ENCODE measurements at regions not wholly inside any gene's neighbourhood (a gene's known extent, or its start where the extent isn't known, plus 50 kb on each side); places are given as distances from the start of the nearest gene placed in this dataset.
"Not testable (repeated sequence)": the region's sequence is repeated elsewhere in the genome, so short reads cannot be mapped to it uniquely, and the experiment has no call there.

DNA sequence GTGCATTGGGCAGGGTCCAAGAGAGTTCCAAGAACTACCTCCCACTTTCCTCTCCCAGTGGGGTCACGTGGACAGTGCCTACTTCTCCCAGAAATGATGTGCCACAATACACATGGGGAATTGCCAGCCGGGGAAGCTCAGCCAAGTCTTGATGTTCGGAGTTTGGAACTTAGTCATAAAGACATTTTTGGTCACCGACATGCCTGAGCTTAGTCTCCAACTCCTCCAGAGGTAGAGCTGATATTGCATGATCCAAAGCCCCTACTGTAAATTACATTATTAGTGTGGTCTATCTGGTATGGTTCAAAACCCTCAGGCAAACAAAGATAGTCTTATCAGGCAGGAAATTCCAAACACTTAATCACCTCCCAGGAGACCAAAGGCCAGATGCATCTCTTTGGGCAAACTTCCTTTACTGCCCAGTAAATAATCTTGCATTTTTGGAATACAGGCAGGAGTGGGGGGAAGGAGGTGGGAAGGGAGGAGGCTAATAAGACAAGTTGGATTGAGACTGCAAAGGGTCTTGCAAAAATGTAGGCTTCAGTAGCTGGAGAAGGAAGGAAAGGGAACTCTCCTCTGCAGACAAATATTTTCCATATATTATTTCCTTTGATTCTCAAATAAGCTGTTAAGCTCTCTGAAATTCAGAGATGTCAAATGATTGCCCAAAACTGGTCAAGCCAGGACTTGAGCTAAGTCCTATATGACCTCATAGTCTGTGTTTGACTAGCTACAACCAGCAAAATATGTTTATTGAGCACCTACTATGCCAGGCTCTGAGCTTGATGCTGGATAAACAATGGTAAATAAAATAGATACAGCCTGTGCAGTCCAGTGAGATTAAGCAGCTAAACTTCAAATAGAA lies 99.4 kb downstream of the DRD1 start:
- DNase-seq: no peak

DNA sequence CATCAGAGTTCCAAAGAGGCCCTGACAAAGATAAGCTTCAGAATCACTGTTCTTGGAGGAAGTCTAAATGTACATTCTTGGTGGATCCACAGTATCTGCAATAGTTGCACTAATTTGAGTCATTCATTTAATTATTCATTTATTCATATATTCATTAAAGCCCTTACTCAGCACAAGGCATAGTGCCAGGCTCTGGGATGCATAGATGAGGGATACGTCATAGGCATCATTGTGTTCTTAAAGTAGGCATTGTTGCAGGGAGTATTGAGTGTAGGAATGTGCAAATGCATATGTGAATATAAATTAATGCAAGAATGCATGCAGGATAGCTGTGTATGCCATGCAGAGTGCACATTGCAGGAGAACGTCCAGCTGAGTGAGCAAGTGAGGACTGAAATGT lies 100.7 kb downstream of the DRD1 start:
- no peak for DNase-seq

- DNase-seq: no peak
These were observed 103.8 kb downstream of the DRD1 start for GRCh38 chr5:175340180-175340579.

GRCh38 chr5:175337680-175338079 lies 106.3 kb downstream of the DRD1 start:
- DNase-seq: no peak

- no peak for DNase-seq
These were observed 107.2 kb downstream of the DRD1 start for GRCh38 chr5:175336781-175337180.

DNA sequence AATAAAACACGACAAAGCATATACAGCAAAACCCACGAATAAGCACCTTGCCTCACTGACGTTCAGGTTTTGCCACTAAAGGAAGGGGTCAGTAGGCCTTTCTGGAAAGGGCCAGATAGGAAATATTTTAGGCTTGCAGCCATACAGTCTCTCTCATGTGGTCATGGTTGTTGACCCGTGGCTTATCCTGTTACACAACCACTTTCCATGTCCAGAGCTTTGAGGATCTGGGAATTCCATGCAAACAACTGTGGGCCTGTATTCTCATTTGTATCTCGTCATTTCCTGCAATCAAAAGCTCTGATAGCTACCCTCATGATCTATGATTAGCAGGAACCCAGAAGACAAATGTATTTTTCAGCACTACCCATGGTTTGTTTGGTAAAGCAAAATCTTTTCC lies 108.3 kb downstream of the DRD1 start:
- no peak for DNase-seq

- DNase-seq: not testable (repeated sequence)
These were observed 112.6 kb downstream of the DRD1 start for GRCh38 chr5:175331173-175332036.

DNA sequence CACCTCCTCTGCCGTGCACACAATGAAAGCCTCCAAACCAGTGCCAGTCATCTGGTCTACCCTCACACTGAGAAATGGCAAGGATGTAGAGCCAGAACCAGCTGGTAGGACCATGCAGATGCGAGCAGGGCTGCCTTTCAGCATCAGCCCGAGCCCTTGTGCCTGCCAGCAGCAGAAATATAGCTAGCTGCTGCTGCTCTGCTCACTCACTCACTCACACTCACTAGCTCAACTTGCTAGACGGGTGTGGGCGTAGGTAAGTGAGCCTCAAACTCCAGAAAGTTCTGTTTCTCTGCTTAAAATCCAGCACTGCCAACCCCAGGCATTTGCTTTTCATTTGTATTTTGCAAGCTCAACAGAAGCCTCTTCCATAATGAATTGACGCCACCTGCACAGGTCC lies 114.0 kb downstream of the DRD1 start:
- DNase-seq: no peak

DNA sequence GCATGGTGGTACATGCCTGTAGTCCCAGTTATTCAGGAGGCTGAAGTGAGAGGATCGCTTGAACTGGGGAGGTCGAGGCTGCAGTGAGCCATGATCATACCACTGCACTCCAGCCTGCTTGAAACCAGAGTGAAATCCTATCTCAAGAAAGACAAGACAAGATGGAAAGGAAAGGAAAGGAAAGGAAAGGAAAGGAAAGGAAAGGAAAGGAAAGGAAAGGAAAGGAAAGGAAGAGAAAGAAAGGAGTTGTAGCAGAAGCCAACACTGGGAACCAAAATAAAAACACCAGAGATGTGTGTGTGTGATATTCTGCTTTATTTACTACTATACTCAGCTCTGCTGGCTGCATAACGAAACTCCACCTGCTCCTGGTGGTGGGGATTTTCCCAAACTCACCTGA lies 115.3 kb downstream of the DRD1 start:
- no peak for DNase-seq

DNA sequence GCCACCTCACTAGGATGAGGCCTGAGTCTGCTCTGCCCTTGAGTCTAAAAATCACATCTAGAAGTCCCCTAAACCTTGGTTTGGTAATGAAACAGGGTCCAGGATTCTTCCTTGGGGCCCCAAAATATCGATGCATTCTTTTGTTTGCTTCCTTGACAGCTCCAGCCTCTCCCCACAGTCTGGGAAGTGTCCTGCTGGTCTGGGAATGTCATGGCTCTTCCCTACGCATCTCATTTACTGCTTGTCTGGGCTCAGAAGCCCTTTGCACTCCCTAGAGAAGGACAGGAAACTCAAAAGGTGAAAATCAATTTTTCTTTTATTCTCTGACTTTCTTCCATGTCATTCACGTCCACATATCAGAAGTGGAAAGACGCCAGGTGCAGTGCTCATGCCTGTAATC lies 115.8 kb downstream of the DRD1 start:
- DNase-seq: no peak

GRCh38 chr5:175325681-175326080 lies 118.3 kb downstream of the DRD1 start:
- DNase-seq: no peak

- no peak for DNase-seq
These were observed 122.0 kb downstream of the DRD1 start for GRCh38 chr5:175321927-175322532.

GRCh38 chr5:175319199-175319598 lies 124.8 kb downstream of the DRD1 start:
- no peak for DNase-seq

GRCh38 chr5:175317872-175318271 lies 126.1 kb downstream of the DRD1 start:
- DNase-seq: no peak

DNA sequence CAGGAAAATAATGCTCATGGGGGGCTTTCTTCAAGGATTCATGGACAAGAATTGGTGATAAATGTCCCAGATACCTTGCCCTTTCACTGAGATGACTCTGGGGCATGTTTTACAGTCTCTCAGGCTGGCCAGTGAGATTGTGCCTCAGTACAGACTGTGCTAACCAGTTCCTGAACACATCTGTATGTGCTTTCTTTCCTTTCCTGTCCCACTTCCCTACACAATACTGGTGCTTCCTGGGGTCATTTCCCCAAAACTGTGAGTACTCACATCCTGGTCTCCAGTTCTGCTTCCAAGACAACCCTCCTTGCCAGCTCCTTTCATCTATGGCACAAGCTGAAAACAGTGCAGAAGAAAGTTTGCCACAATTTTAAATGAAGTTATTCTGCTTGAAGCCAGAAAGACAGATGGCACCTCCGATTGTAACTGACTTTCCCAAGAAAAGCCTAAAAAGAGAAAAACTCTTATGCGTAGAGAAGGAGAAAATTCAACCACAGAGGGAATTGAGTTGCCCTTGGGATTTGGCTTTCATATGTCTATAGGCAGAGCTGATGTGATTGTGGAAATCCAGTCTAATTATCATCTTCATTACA lies 134.7 kb downstream of the DRD1 start:
- no peak for DNase-seq

DNA sequence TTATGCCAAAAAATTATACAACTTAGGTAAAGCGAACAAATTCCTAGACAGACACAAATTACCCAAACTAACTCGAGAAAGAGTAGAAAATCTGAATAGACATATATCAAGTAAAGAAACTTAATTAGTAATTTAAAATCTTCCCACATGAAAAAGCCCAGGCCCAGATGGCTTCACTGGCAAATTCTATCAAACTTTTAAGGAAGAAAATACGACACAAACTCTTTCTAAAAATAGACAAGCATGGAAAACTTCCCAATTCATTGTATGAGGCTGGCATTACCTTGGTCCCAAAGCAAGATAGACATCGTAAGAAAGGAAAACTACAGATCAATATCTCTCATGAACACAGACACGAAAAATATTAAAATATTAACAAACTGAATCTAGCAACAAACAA lies 135.3 kb downstream of the DRD1 start:
- DNase-seq: no peak

DNA sequence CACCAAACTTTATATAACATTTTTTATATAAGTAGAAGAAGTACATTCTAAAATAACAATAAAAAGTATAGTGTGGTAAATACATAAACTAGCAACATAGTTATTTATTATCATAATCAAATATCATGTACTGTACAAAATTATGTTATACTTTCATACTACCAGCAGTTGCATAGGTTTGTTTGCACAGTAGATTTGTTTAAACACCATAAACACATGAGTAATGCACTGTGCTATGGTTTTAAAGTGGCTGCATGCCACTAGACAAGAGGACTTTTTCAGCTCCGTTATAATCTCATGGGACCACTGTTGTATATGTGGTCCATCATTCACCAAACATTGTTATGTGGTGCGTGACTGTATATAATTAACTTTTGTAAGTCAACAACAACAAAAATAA lies 137.6 kb downstream of the DRD1 start:
- no peak for DNase-seq

- DNase-seq: no peak
These were observed 138.7 kb downstream of the DRD1 start for GRCh38 chr5:175305251-175305650.

- DNase-seq: no peak
These were observed 153.6 kb downstream of the DRD1 start for GRCh38 chr5:175290379-175290778.

- DNase-seq: no peak
These were observed 155.8 kb downstream of the DRD1 start for GRCh38 chr5:175288048-175288621.

DNA sequence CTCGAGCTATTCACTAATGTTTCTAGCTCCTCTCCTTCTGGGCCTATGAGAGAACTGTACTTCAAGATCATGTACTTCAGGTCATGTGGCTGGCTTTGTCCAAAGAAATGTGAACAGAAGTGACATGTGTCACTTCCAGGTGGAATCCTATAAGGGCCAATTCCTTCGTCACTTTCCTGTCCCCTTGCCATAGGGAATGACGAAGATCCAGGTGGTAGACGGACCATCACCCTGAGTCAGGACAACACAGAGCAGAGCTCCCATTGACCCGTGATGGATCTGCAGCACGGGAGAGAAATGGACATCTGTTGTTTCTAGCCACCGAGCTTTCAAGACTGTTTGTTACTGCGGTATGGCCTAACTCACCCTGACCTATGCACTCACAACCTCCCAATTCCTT lies 157.0 kb downstream of the DRD1 start:
- DNase-seq: no peak

GRCh38 chr5:175285261-175285660 lies 158.7 kb downstream of the DRD1 start:
- DNase-seq: no peak

DNA sequence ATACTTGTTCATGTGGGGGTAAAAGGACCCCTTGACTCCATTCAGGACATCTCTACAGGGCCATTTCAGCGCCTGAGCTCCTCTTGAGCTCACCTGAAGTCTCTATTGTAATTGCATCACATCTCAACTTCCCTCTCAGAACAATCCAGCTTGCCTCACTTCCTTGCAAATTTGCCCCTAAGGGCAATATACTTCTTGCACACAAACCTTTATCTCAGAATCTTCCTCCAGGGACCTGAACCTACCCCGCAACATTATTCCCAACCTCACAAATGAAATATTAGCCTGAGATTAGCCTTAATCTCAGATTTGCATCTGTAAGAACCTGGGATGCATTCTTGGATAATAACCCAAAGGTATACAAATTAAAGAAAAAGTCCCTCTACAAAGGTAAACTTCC lies 159.2 kb downstream of the DRD1 start:
- no peak for DNase-seq

Data from activated CD4-positive, alpha-beta T cell treated with anti-CD3 and anti-CD28 coated beads for 4 hours (primary cell).